K562 (cell line): ENCODE measurements at regions not wholly inside any gene's neighbourhood (a gene's known extent, or its start where the extent isn't known, plus 50 kb on each side); places are given as distances from the start of the nearest gene placed in this dataset.

Experiments used
- ARHGAP35 ChIP-seq: fragments of 450-650 bp; IDR thresholded peaks from 2 replicates; pipeline ENCODE4 v1.6.1; 2018; ENCODE audit not compliant: partially characterized antibody
- ARID3A ChIP-seq: IDR thresholded peaks from 2 replicates; pipeline ENCODE4 v1.6.1; 2012; ENCODE audit warnings: low read depth, low read length, improper control_type of control experiment, borderline replicate concordance
- CBFA2T3 ChIP-seq: fragments of 450-650 bp; IDR thresholded peaks from 2 replicates; pipeline ENCODE4 v1.6.1; 2017
- ELK3 ChIP-seq: fragments of 450-650 bp; formaldehyde crosslinking; IDR thresholded peaks from 2 replicates; pipeline ENCODE4 v1.4.0; 2020; ENCODE audit warnings: mild to moderate bottlenecking
- FOXJ3 ChIP-seq: sonication (generic); formaldehyde crosslinking; IDR thresholded peaks from 2 replicates; pipeline ENCODE4 v1.4.0; 2020; ENCODE audit warnings: mild to moderate bottlenecking, missing genetic modification reagents
- HDAC2 ChIP-seq: fragments of 450-650 bp; IDR thresholded peaks from 2 replicates; pipeline ENCODE4 v1.6.1; 2016; ENCODE audit warnings: mild to moderate bottlenecking
- L3MBTL2 ChIP-seq: fragments of 450-650 bp; IDR thresholded peaks from 2 replicates; pipeline ENCODE4 v1.6.1; 2016; ENCODE audit warnings: mild to moderate bottlenecking, moderate library complexity
- LCOR ChIP-seq: sonication (generic); formaldehyde crosslinking; IDR thresholded peaks from 2 replicates; pipeline ENCODE4 v1.8.0; 2022; ENCODE audit warnings: mild to moderate bottlenecking, missing genetic modification reagents
- NFIX ChIP-seq: fragments of 250-450 bp; sonication (Bioruptor Pico); IDR thresholded peaks from 2 replicates; pipeline ENCODE4 v1.4.0; 2020; ENCODE audit warnings: low read depth, mild to moderate bottlenecking, moderate library complexity
- PBX2 ChIP-seq, 2 experiments: IDR thresholded peaks in 1 of 2; conservative IDR thresholded peaks in 1 of 2; 2 replicates each; pipeline ENCODE4 v1.6.1; 2016; ENCODE audit warnings: low read depth in 2 of 2, mild to moderate bottlenecking in 1 of 2, missing compliant biosample characterization in 1 of 2, missing genetic modification characterization in 1 of 2, moderate library complexity in 1 of 2
- PYGO2 ChIP-seq: fragments of 450-650 bp; IDR thresholded peaks from 2 replicates; pipeline ENCODE4 v1.6.1; 2016; ENCODE audit warnings: mild to moderate bottlenecking, missing genetic modification characterization, moderate library complexity, missing compliant biosample characterization
- RBM14 ChIP-seq: fragments of 200-400 bp; formaldehyde crosslinking; IDR thresholded peaks from 2 replicates; pipeline ENCODE4 v1.6.1; 2018; ENCODE audit warnings: low read depth, mild to moderate bottlenecking, low read length, moderate library complexity, borderline replicate concordance; ENCODE audit not compliant: insufficient read depth
- SRF ChIP-seq, 2 experiments: fragments of 250-450, 450-650 bp in 1 of 2; sonication (Bioruptor Pico) in 1 of 2; sonication (generic) in 1 of 2; formaldehyde crosslinking; IDR thresholded peaks; 2 replicates each; pipeline versions ENCODE4 v1.5.0 to v1.5.1; 2020 to 2022; ENCODE audit warnings: mild to moderate bottlenecking in 1 of 2, missing genetic modification reagents in 1 of 2
- VEZF1 ChIP-seq: fragments of 200-800 bp; sonication (Bioruptor generic); IDR thresholded peaks from 2 replicates; pipeline ENCODE4 v1.6.1; 2017; ENCODE audit warnings: missing genetic modification characterization, missing compliant biosample characterization
- ZBTB2 ChIP-seq: fragments of 450-650 bp; IDR thresholded peaks from 2 replicates; pipeline ENCODE4 v1.6.1; 2016; ENCODE audit warnings: antibody characterized with exemption
- ZNF134 ChIP-seq: fragments of 250-450 bp; sonication (Bioruptor Pico); conservative IDR thresholded peaks from 2 replicates; pipeline ENCODE4 v1.4.0; 2020
- ZNF174 ChIP-seq: fragments of 250-450 bp; sonication (Bioruptor Pico); IDR thresholded peaks from 2 replicates; pipeline ENCODE4 v1.4.0; 2020; ENCODE audit warnings: mild to moderate bottlenecking
- ZNF274 ChIP-seq: IDR thresholded peaks from 2 replicates; pipeline ENCODE4 v1.6.1; 2011; ENCODE audit warnings: low read depth, mild to moderate bottlenecking, low read length, moderate library complexity, borderline replicate concordance
- ZNF644 ChIP-seq: fragments of 200-800 bp; sonication (Bioruptor generic); IDR thresholded peaks from 2 replicates; pipeline ENCODE4 v1.6.1; 2016; ENCODE audit warnings: low read depth, missing genetic modification characterization, missing compliant biosample characterization

- TF ChIP-seq SRF (CRISPR knock-in tag; IDR thresholded peaks at IDR 0.05), result no peak
- TF ChIP-seq ARHGAP35, result no peak
- peak; percentile 46; the same call in 1 of the 2 replicates for TF ChIP-seq ARID3A
- no peak for TF ChIP-seq LCOR (CRISPR knock-in tag)
- peak; percentile 65; the same call in 1 of the 2 replicates for TF ChIP-seq L3MBTL2
- TF ChIP-seq HDAC2, result 0 out of 2 replicates have a peak, but pooled peaks have one; percentile 29
- TF ChIP-seq PBX2 (CRISPR knock-in tag; IDR thresholded peaks at IDR 0.05; ENCODE audit: low read depth), result no peak
- peak; percentile 82 for TF ChIP-seq PBX2 (tag; conservative IDR thresholded peaks at IDR 0.05; ENCODE audit: low read depth)
- no peak for TF ChIP-seq PYGO2 (tag)
- TF ChIP-seq ZNF134 (CRISPR knock-in tag), result no peak
- TF ChIP-seq ZBTB2, result no peak
- TF ChIP-seq ZNF274, result no peak
- peak; percentile 54 for TF ChIP-seq VEZF1 (CRISPR knock-in tag)
- no peak for TF ChIP-seq RBM14
- no peak for TF ChIP-seq ELK3 (CRISPR knock-in tag)
- no peak for TF ChIP-seq ZNF174 (CRISPR knock-in tag)
- TF ChIP-seq FOXJ3, result no peak
- peak; percentile 28; the same call in 1 of the 2 replicates for TF ChIP-seq ZNF644 (tag)
- no peak for TF ChIP-seq NFIX (CRISPR knock-in tag)
- no peak for TF ChIP-seq CBFA2T3
Measured at GRCh38 chr18:1464444-1465217, 560.0 kb downstream of the ADCYAP1 start (continued).
